Subcutaneous abdominal adipose tissue (tissue), 5 donors: ENCODE measurements at regions not wholly inside any gene's neighbourhood (a gene's known extent, or its start where the extent isn't known, plus 50 kb on each side); places are given as distances from the start of the nearest gene placed in this dataset.
"Not testable (repeated sequence)": the region's sequence is repeated elsewhere in the genome, so short reads cannot be mapped to it uniquely, and the experiment has no call there.

Experiments
- H3K27ac ChIP-seq: one replicate; pipeline ENCODE4 v1.7.0; 2013; ENCODE audit warnings: low read depth, mild to moderate bottlenecking, inconsistent platforms, low read length, moderate library complexity
- H3K27me3 ChIP-seq, 5 donors: one replicate each; pipeline ENCODE4 v1.7.0; 2013; ENCODE audit warnings: low read length in 5 of 5, inconsistent platforms in 1 of 5; ENCODE audit not compliant: control insufficient read depth in 5 of 5, insufficient read depth in 4 of 5
- H3K36me3 ChIP-seq, 5 donors: one replicate each; pipeline ENCODE4 v1.7.0; 2013; ENCODE audit warnings: low read length in 5 of 5; ENCODE audit not compliant: control insufficient read depth in 5 of 5, insufficient read depth in 5 of 5
- H3K4me1 ChIP-seq, 5 donors: one replicate each; pipeline ENCODE4 v1.7.0; 2013; ENCODE audit warnings: low read length in 5 of 5, mild to moderate bottlenecking in 3 of 5, moderate library complexity in 1 of 5; ENCODE audit not compliant: control insufficient read depth in 5 of 5, insufficient read depth in 5 of 5
- H3K4me3 ChIP-seq, 5 donors: one replicate each; pipeline ENCODE4 v1.7.0; 2013; ENCODE audit warnings: low read length in 5 of 5, low read depth in 1 of 5
- H3K9ac ChIP-seq, 5 donors: one replicate each; pipeline ENCODE4 v1.7.0; 2013; ENCODE audit warnings: low read length in 5 of 5, mild to moderate bottlenecking in 4 of 5, moderate library complexity in 3 of 5
- H3K9me3 ChIP-seq, 5 donors: one replicate each; pipeline ENCODE4 v1.7.0; 2013; ENCODE audit warnings: low read length in 5 of 5; ENCODE audit not compliant: control insufficient read depth in 5 of 5
- donor health status: healthy.
- donor health status: healthy.
- donor health status: healthy.
- donor health status: healthy.
- donor health status: healthy.

- no peaks in the 10 kb centered on the region for H3K36me3 ChIP-seq
- peaks cover 0 to 12% (median 7%) of the 10 kb centered on the region in 5 donors for H3K4me1 ChIP-seq
- H3K9me3 ChIP-seq: peaks cover 0 to 4% (median 0%) of the 10 kb centered on the region in 5 donors
- H3K9ac ChIP-seq: no peak overlapping the region
- no peaks in the 10 kb centered on the region for H3K27me3 ChIP-seq
- peak overlapping the region in 2 of 5 donors; percentile 41 to 44 for H3K4me3 ChIP-seq
- H3K27ac ChIP-seq: no peak overlapping the region
Observed at GRCh38 chr2:190150413-190150812, 87.9 kb upstream of the MSTN start.

GRCh38 chr2:190149908-190150307 lies 87.4 kb upstream of the MSTN start:
- peak overlapping the region in 2 of 5 donors; percentile 41 to 44 for H3K4me3 ChIP-seq
- H3K27ac ChIP-seq: no peak overlapping the region
- H3K9ac ChIP-seq: no peak overlapping the region
- peaks cover 0 to 12% (median 7%) of the 10 kb centered on the region in 5 donors for H3K4me1 ChIP-seq
- H3K27me3 ChIP-seq: no peaks in the 10 kb centered on the region
- peaks cover 0 to 4% (median 0%) of the 10 kb centered on the region in 5 donors for H3K9me3 ChIP-seq
- H3K36me3 ChIP-seq: no peaks in the 10 kb centered on the region

GRCh38 chr2:190149200-190149599 lies 86.7 kb upstream of the MSTN start:
- H3K27ac ChIP-seq: no peak overlapping the region
- peaks cover 0 to 12% (median 7%) of the 10 kb centered on the region in 5 donors for H3K4me1 ChIP-seq
- no peak overlapping the region for H3K9ac ChIP-seq
- no peaks in the 10 kb centered on the region for H3K27me3 ChIP-seq
- H3K36me3 ChIP-seq: no peaks in the 10 kb centered on the region
- H3K9me3 ChIP-seq: peaks cover 0 to 4% (median 0%) of the 10 kb centered on the region in 5 donors
- no peak overlapping the region for H3K4me3 ChIP-seq

- H3K4me3 ChIP-seq, H3K27me3 ChIP-seq, H3K9ac ChIP-seq, H3K36me3 ChIP-seq, H3K9me3 ChIP-seq, H3K27ac ChIP-seq: not testable (repeated sequence)
- H3K4me1 ChIP-seq: peaks cover 0 to 12% (median 7%) of the 10 kb centered on the region in 5 donors
Observed at GRCh38 chr2:190146109-190146508, 83.6 kb upstream of the MSTN start.

- H3K4me3 ChIP-seq, H3K36me3 ChIP-seq, H3K9ac ChIP-seq, H3K27me3 ChIP-seq, H3K27ac ChIP-seq, H3K9me3 ChIP-seq: not testable (repeated sequence)
- H3K4me1 ChIP-seq: peaks cover 0 to 11% (median 3%) of the 10 kb centered on the region in 5 donors
Observed at GRCh38 chr2:190140474-190140873, 77.9 kb upstream of the MSTN start.

- Histone ChIP-seq H3K27ac (no peak overlapping the region), H3K27me3 (no peaks in the 10 kb centered on the region), H3K9me3 (peaks cover 0 to 4% (median 0%) of the 10 kb centered on the region in 5 donors), H3K9ac (no peak overlapping the region), H3K36me3 (no peaks in the 10 kb centered on the region), H3K4me1 (peaks cover 0 to 11% (median 3%) of the 10 kb centered on the region in 5 donors), H3K4me3 (no peak overlapping the region)
Observed at GRCh38 chr2:190139371-190139770, 76.8 kb upstream of the MSTN start.

GRCh38 chr2:190138032-190138431 lies 75.5 kb upstream of the MSTN start:
- Histone ChIP-seq H3K4me3 (no peak overlapping the region), H3K9ac (no peak overlapping the region), H3K27me3 (no peaks in the 10 kb centered on the region), H3K36me3 (peaks cover 0 to 4% (median 0%) of the 10 kb centered on the region in 5 donors), H3K27ac (no peak overlapping the region), H3K9me3 (peaks cover 0 to 4% (median 0%) of the 10 kb centered on the region in 5 donors), H3K4me1 (peaks cover 0 to 11% (median 3%) of the 10 kb centered on the region in 5 donors)

- Histone ChIP-seq H3K27me3 (no peaks in the 10 kb centered on the region), H3K9me3 (peaks cover 0 to 4% (median 0%) of the 10 kb centered on the region in 5 donors), H3K4me3 (no peak overlapping the region), H3K36me3 (peaks cover 0 to 4% (median 0%) of the 10 kb centered on the region in 5 donors), H3K9ac (no peak overlapping the region), H3K4me1 (peaks cover 0 to 11% (median 3%) of the 10 kb centered on the region in 5 donors), H3K27ac (no peak overlapping the region)
Observed at GRCh38 chr2:190137561-190137960, 75.0 kb upstream of the MSTN start.

- no peak overlapping the region for H3K4me3 ChIP-seq
- no peaks in the 10 kb centered on the region for H3K27me3 ChIP-seq
- H3K9ac ChIP-seq: no peak overlapping the region
- no peak overlapping the region for H3K27ac ChIP-seq
- peaks cover 0 to 4% (median 0%) of the 10 kb centered on the region in 5 donors for H3K9me3 ChIP-seq
- H3K36me3 ChIP-seq: peaks cover 0 to 4% (median 0%) of the 10 kb centered on the region in 5 donors
- H3K4me1 ChIP-seq: peaks cover 0 to 11% (median 3%) of the 10 kb centered on the region in 5 donors
Observed at GRCh38 chr2:190136825-190137224, 74.3 kb upstream of the MSTN start.

GRCh38 chr2:190136259-190136658 lies 73.7 kb upstream of the MSTN start:
- peaks cover 0 to 11% (median 3%) of the 10 kb centered on the region in 5 donors for H3K4me1 ChIP-seq
- peaks cover 0 to 4% (median 0%) of the 10 kb centered on the region in 5 donors for H3K9me3 ChIP-seq
- H3K9ac ChIP-seq: no peak overlapping the region
- H3K36me3 ChIP-seq: peaks cover 0 to 4% (median 0%) of the 10 kb centered on the region in 5 donors
- no peak overlapping the region for H3K27ac ChIP-seq
- H3K4me3 ChIP-seq: no peak overlapping the region
- no peaks in the 10 kb centered on the region for H3K27me3 ChIP-seq
